IMR-90 (cell line): ENCODE measurements at regions not wholly inside any gene's neighbourhood (a gene's known extent, or its start where the extent isn't known, plus 50 kb on each side); places are given as distances from the start of the nearest gene placed in this dataset.

Source experiments
- ATAC-seq: fragments of 200-7000 bp; cut with Tn5 transposase; 2 replicates; pipeline ENCODE4 v1.9.1; 2020; ENCODE audit warnings: low read depth, mild to moderate bottlenecking, moderate library complexity
- BruUV-seq: library from RNA; stranded (reverse); fragments of 400-500 nt; replicated peaks from 2 replicates; lab custom pipeline; 2021; lab: Mats Ljungman, UMichigan
- CTCF ChIA-PET: fragments of 300-600 bp; formaldehyde crosslinking; extraction: SDS; loops from one replicate; lab custom pipeline; 2021; ENCODE audit warnings: antibody characterized with exemption; lab: Yijun Ruan, JAX
- POLR2A ChIA-PET: fragments of 300-600 bp; sonication (Branson Sonifier 250); formaldehyde crosslinking; loops from one replicate; lab custom pipeline; 2022; ENCODE audit warnings: antibody characterized with exemption; ENCODE audit not compliant: unreplicated experiment; lab: Charles Lee
- DNase-seq: peaks from one replicate; pipeline ENCODE4 v3.0.0; 2013
- H2AFZ ChIP-seq: replicated peaks from 2 replicates; pipeline ENCODE3; 2013; ENCODE audit warnings: low read length, mild to moderate bottlenecking; ENCODE audit not compliant: poor library complexity
- H2AK5ac ChIP-seq: 2 replicates; pipeline ENCODE4 v1.6.1; 2013; ENCODE audit warnings: low read depth, low read length, inconsistent platforms
- H2AK9ac ChIP-seq: replicated peaks from 2 replicates; pipeline ENCODE3; 2013; ENCODE audit warnings: mild to moderate bottlenecking, low read depth, low read length, moderate library complexity; ENCODE audit not compliant: poor library complexity
- H2BK120ac ChIP-seq: 2 replicates; pipeline ENCODE4 v1.6.1; 2013; ENCODE audit warnings: low read depth, low read length, inconsistent platforms
- H2BK15ac ChIP-seq: 3 replicates; pipeline ENCODE4 v1.6.1; 2013; ENCODE audit warnings: low read depth, low read length, inconsistent platforms
- H2BK20ac ChIP-seq: 2 replicates; pipeline ENCODE4 v1.6.1; 2013; ENCODE audit warnings: low read depth, mild to moderate bottlenecking, inconsistent platforms, low read length, moderate library complexity
- H2BK5ac ChIP-seq: 2 replicates; pipeline ENCODE4 v1.6.1; 2013; ENCODE audit warnings: mild to moderate bottlenecking, low read depth, low read length, inconsistent platforms; ENCODE audit not compliant: poor library complexity, severe bottlenecking
- H3K14ac ChIP-seq: replicated peaks from 2 replicates; pipeline ENCODE4 v1.6.1; 2013; ENCODE audit warnings: low read depth, low read length, inconsistent platforms
- H3K18ac ChIP-seq: 2 replicates; pipeline ENCODE4 v1.6.1; 2013; ENCODE audit warnings: low read depth, low read length, control low read depth
- H3K23ac ChIP-seq: 2 replicates; pipeline ENCODE4 v1.6.1; 2013; ENCODE audit warnings: low read depth, low read length, inconsistent platforms
- H3K27ac ChIP-seq: 2 replicates; pipeline ENCODE4 v1.5.1; 2013; ENCODE audit warnings: mild to moderate bottlenecking, control low read depth, low read length; ENCODE audit not compliant: insufficient read depth
- H3K27me3 ChIP-seq: 2 replicates; pipeline ENCODE4 v1.6.1; 2013; ENCODE audit warnings: low read length; ENCODE audit not compliant: control insufficient read depth, insufficient read depth
- H3K36me3 ChIP-seq: 2 replicates; pipeline ENCODE4 v1.6.1; 2013; ENCODE audit warnings: low read length, mixed read lengths; ENCODE audit not compliant: control insufficient read depth, insufficient read depth
- H3K4ac ChIP-seq: 2 replicates; pipeline ENCODE4 v1.6.1; 2013; ENCODE audit warnings: low read depth, low read length, inconsistent platforms
- H3K4me1 ChIP-seq: 2 replicates; pipeline ENCODE4 v1.6.1; 2013; ENCODE audit warnings: low read length, mixed read lengths; ENCODE audit not compliant: control insufficient read depth, insufficient read depth
- H3K4me2 ChIP-seq: 2 replicates; pipeline ENCODE4 v1.6.1; 2013; ENCODE audit warnings: low read depth, mild to moderate bottlenecking, control low read depth, low read length, moderate library complexity
- H3K4me3 ChIP-seq: 2 replicates; pipeline ENCODE4 v1.5.1; 2013; ENCODE audit warnings: low read depth, mild to moderate bottlenecking, control low read depth, low read length, moderate library complexity; ENCODE audit not compliant: insufficient read depth
- H3K56ac ChIP-seq: 2 replicates; pipeline ENCODE4 v1.6.1; 2013; ENCODE audit warnings: low read length, inconsistent platforms; ENCODE audit not compliant: insufficient read depth; ENCODE audit errors: extremely low read depth
- H3K79me1 ChIP-seq, 2 experiments: 2 replicates each; pipeline ENCODE4 v1.6.1; 2013; ENCODE audit warnings: low read length in 2 of 2, inconsistent platforms in 1 of 2, low read depth in 1 of 2
- H3K9ac ChIP-seq: 2 replicates; pipeline ENCODE4 v1.6.1; 2013; ENCODE audit warnings: low read depth, low read length, control low read depth
- H3K9me1 ChIP-seq: 2 replicates; pipeline ENCODE4 v1.6.1; 2013; ENCODE audit warnings: low read length, inconsistent platforms; ENCODE audit not compliant: insufficient read depth
- H3K9me3 ChIP-seq: 2 replicates; pipeline ENCODE4 v1.6.1; 2013; ENCODE audit warnings: low read length; ENCODE audit not compliant: control insufficient read depth, insufficient read depth
- H4K20me1 ChIP-seq: 2 replicates; pipeline ENCODE4 v1.6.1; 2013; ENCODE audit warnings: low read length, inconsistent platforms; ENCODE audit not compliant: insufficient read depth
- H4K5ac ChIP-seq: 2 replicates; pipeline ENCODE4 v1.6.1; 2013; ENCODE audit warnings: mild to moderate bottlenecking, low read depth, low read length, control low read depth
- H4K8ac ChIP-seq, 2 experiments: 2 replicates each; pipeline ENCODE4 v1.6.1; 2013; ENCODE audit warnings: low read depth in 2 of 2, low read length in 2 of 2, control low read depth in 1 of 2, inconsistent platforms in 1 of 2
- H4K91ac ChIP-seq: 2 replicates; pipeline ENCODE4 v1.6.1; 2013; ENCODE audit warnings: low read depth, low read length, inconsistent platforms; ENCODE audit not compliant: insufficient read depth
- BHLHE40 ChIP-seq: fragments of 150-350 bp; IDR thresholded peaks from 2 replicates; pipeline ENCODE4 v1.6.1; 2016; ENCODE audit warnings: mild to moderate bottlenecking, low read depth, low read length
- POLR2A ChIP-seq: IDR thresholded peaks from 2 replicates; pipeline ENCODE4 v1.6.1; 2012; ENCODE audit warnings: mild to moderate bottlenecking, low read depth, low read length
- WGBS, 2 experiments: methylation state at CpG; one replicate each; pipeline versions ENCODE4 v1.1.5 to v1.1.7; 2013; ENCODE audit warnings: missing lambda C conversion rate in 2 of 2; ENCODE audit not compliant: insufficient read length in 1 of 2; ENCODE audit errors: extremely low coverage in 2 of 2; 5-methylcytosine and 5-hydroxymethylcytosine counted together
- dilution Hi-C: fragments of 300-500 bp; cut with HindIII; formaldehyde crosslinking; loops from one replicate; pipeline ENCODE4 v1.14.3; 2018; ENCODE audit warnings: low sequenced_read_pairs; ENCODE audit not compliant: unreplicated experiment
- in situ Hi-C: fragments of 300-500 bp; cut with MboI; formaldehyde crosslinking; loops from 3 replicates; pipeline ENCODE4 v1.14.3; 2019; ENCODE audit warnings: low sequenced_read_pairs, inconsistent platforms, mixed read lengths
- intact Hi-C: fragments of 100-400 bp; cut with micrococcal nuclease; formaldehyde crosslinking; loops from 2 replicates; pipeline ENCODE4 v1.10.0; 2022
- TF ChIP-seq, protein P1 (sequence below): fragments of 150-350 bp; IDR thresholded peaks from 2 replicates; pipeline ENCODE4 v1.6.1; 2016; ENCODE audit warnings: low read depth, mild to moderate bottlenecking, low read length, moderate library complexity, borderline replicate concordance

DNA sequence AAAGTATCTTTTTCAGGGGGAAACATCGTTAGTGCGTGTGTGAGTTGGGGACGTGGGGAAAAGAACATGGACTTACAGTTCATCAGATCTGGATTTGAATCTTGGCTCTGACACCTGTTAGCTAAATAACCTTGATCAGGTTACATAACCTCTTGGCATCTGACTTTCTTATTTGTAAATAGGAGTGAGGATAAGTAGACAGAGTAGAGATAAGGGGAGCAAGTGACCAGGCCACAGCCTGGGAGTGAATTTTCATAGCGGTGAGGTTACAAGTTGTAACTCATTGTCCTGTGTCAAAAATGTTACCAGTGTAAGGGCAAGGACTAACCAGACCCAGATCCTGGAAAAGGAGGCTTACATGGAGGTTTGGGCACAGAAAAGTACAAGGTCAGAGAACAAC is 733.5 kb upstream of the MMS22L start:
- no peak overlapping the region for H3K14ac ChIP-seq
- no peak overlapping the region for H2BK20ac ChIP-seq
- H3K56ac ChIP-seq, result no peak overlapping the region
- no peak overlapping the region for H4K91ac ChIP-seq
- H3K18ac ChIP-seq, result no peak overlapping the region
- H4K8ac ChIP-seq, result no peak overlapping the region
- H2BK5ac ChIP-seq, result no peak overlapping the region
- in situ Hi-C loops, result no loop called here
- no peak for DNase-seq
- H4K20me1 ChIP-seq, result no peaks in the 10 kb centered on the region
- intact Hi-C loops, result no loop called here
- H3K36me3 ChIP-seq, result no peaks in the 10 kb centered on the region
- 57% methylated on average over 1 of the region's 4 CpGs; no CpG with 5 or more reads in 1 of the 2 experiments for WGBS, 2 experiments
- H4K5ac ChIP-seq, result no peak overlapping the region
- no peak overlapping the region for H3K4me3 ChIP-seq
- no peak overlapping the region for H2AFZ ChIP-seq
- H3K4me2 ChIP-seq, result no peak overlapping the region
- H3K4me1 ChIP-seq, result no peaks in the 10 kb centered on the region
- H3K9me1 ChIP-seq, result no peaks in the 10 kb centered on the region
- H3K27ac ChIP-seq, result no peak overlapping the region
- no peak overlapping the region for H2BK15ac ChIP-seq
- no peaks in the 10 kb centered on the region for H3K79me1 ChIP-seq
- dilution Hi-C loops, result no loop called here
- H3K27me3 ChIP-seq, result no peaks in the 10 kb centered on the region
- POLR2A ChIA-PET, result no interaction called here
- no peak overlapping the region for H3K23ac ChIP-seq
- no TSS peak for BruUV-seq
- no peak overlapping the region for H3K4ac ChIP-seq
- no peak for ATAC-seq
- H2BK120ac ChIP-seq, result no peak overlapping the region
- TF ChIP-seq, protein P1, sequence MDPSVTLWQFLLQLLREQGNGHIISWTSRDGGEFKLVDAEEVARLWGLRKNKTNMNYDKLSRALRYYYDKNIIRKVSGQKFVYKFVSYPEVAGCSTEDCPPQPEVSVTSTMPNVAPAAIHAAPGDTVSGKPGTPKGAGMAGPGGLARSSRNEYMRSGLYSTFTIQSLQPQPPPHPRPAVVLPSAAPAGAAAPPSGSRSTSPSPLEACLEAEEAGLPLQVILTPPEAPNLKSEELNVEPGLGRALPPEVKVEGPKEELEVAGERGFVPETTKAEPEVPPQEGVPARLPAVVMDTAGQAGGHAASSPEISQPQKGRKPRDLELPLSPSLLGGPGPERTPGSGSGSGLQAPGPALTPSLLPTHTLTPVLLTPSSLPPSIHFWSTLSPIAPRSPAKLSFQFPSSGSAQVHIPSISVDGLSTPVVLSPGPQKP, result no peak
- no peak for TF ChIP-seq BHLHE40
- no peak for TF ChIP-seq POLR2A
- H2AK5ac ChIP-seq, result no peak overlapping the region
- no peak overlapping the region for H2AK9ac ChIP-seq
- CTCF ChIA-PET, result no interaction called here
- H3K9ac ChIP-seq, result no peak overlapping the region
- H3K9me3 ChIP-seq, result no peaks in the 10 kb centered on the region
